ENCODE measurements at regions not wholly inside any gene's neighbourhood (a gene's known extent, or its start where the extent isn't known, plus 50 kb on each side); places are given as distances from the start of the nearest gene placed in this dataset.

DNA sequence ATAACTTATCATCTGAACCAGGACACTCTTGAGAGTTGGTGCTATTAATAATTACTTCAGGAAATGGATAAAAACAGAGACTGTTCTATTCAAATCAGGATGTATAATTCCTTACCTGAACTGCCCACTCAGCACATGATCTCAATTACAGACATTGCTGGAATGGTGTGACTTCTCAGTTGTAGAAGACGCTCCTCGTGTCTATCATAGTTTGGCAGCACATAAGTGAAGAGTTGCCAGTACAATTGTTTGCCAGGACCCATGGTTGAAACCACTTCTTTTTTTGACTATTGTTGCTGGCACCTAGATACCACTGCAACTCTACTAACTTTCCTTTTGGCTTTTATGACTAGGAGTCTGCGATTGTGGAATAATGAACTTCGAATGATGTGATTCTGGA is 105.4 kb downstream of the ZNF365 start:
- H3K9me3 Mint-ChIP-seq, result peaks cover 0 to 3% of the 10 kb centered on the region in 2 experiments; a peak in 1 of 5 replicates
- Histone ChIP-seq H3K4me2 (ENCODE audit: insufficient read depth, insufficient read length, low read length) (no peak overlapping the region), H4K91ac (ENCODE audit: insufficient read length, low read depth, low read length) (no peak overlapping the region), H3K18ac (ENCODE audit: insufficient read length, low read depth, low read length) (no peak overlapping the region), H3K79me1 (ENCODE audit: insufficient read depth, low read depth, low read length, poor library complexity, severe bottlenecking) (no peaks in the 10 kb centered on the region), H3K4me1 (ENCODE audit: insufficient read depth, low read length) (no peaks in the 10 kb centered on the region), H2BK5ac (ENCODE audit: insufficient read length, low read length) (no peak overlapping the region), H3K79me2 (ENCODE audit: insufficient read depth, low read length) (no peaks in the 10 kb centered on the region), H3K56ac (ENCODE audit: insufficient read length, low read depth, low read length) (no peak overlapping the region), H3K4ac (ENCODE audit: low read depth, low read length) (no peak overlapping the region), H3K27ac (ENCODE audit: insufficient read length, low read depth, low read length) (no peak overlapping the region), H2BK15ac (ENCODE audit: low read depth, low read length) (no peak overlapping the region), H4K20me1 (ENCODE audit: control insufficient read depth, insufficient read depth, insufficient read length) (no peaks in the 10 kb centered on the region), H3T11ph (ENCODE audit: low read length) (no peak overlapping the region), H3K23me2 (ENCODE audit: insufficient read length, low read depth, low read length, poor library complexity, severe bottlenecking) (no peaks in the 10 kb centered on the region), H2AK5ac (ENCODE audit: insufficient read length, low read length) (no peak overlapping the region), H2BK20ac (ENCODE audit: low read depth, low read length, poor library complexity, severe bottlenecking) (no peak overlapping the region), H2BK120ac (ENCODE audit: low read depth, low read length, poor library complexity, severe bottlenecking) (no peak overlapping the region), H3K9ac (ENCODE audit: extremely low read depth, insufficient read length, low read length) (no peak overlapping the region), H3K14ac (ENCODE audit: insufficient read depth, low read length) (no peak overlapping the region), H3K27me3 (ENCODE audit: insufficient read depth, low read length) (no peaks in the 10 kb centered on the region), H4K8ac (replicated peaks; ENCODE audit: insufficient read length, low read depth, low read length) (no peak overlapping the region), H2BK12ac (ENCODE audit: insufficient read length, low read depth, low read length) (no peak overlapping the region), H3K23ac (ENCODE audit: insufficient read length, low read depth, low read length) (no peak overlapping the region), H2AFZ (ENCODE audit: low read length) (no peak overlapping the region), H3K9me3 (ENCODE audit: control insufficient read depth, low read depth, low read length) (no peaks in the 10 kb centered on the region), H4K5ac (ENCODE audit: insufficient read length, low read depth, low read length) (no peak overlapping the region)
- no peak overlapping the region for H3K27ac Mint-ChIP-seq
- peaks cover 2% of the 10 kb centered on the region in 2 experiments; a peak in 3 of 4 replicates for H3K4me1 Mint-ChIP-seq
- DNase-seq, result no peak
- WGBS (ENCODE audit: extremely low coverage, insufficient read length, low lambda C conversion rate), result no CpG with 5 or more reads among the region's 4 CpGs
- no peaks in the 10 kb centered on the region; the same call in 1 of the 2 replicates for H3K27me3 Mint-ChIP-seq (ENCODE audit: low read depth)
- TF ChIP-seq, protein P1, sequence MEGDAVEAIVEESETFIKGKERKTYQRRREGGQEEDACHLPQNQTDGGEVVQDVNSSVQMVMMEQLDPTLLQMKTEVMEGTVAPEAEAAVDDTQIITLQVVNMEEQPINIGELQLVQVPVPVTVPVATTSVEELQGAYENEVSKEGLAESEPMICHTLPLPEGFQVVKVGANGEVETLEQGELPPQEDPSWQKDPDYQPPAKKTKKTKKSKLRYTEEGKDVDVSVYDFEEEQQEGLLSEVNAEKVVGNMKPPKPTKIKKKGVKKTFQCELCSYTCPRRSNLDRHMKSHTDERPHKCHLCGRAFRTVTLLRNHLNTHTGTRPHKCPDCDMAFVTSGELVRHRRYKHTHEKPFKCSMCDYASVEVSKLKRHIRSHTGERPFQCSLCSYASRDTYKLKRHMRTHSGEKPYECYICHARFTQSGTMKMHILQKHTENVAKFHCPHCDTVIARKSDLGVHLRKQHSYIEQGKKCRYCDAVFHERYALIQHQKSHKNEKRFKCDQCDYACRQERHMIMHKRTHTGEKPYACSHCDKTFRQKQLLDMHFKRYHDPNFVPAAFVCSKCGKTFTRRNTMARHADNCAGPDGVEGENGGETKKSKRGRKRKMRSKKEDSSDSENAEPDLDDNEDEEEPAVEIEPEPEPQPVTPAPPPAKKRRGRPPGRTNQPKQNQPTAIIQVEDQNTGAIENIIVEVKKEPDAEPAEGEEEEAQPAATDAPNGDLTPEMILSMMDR (conservative IDR thresholded peaks at IDR 0.05), result no peak
- no peak overlapping the region for H3K4me3 Mint-ChIP-seq
- no peaks in the 10 kb centered on the region for H3K36me3 Mint-ChIP-seq (ENCODE audit: insufficient read depth in 1 of 3, low read depth in 3 of 3)

Measured in H9 (cell line).